ENCODE measurements at regions not wholly inside any gene's neighbourhood (a gene's known extent, or its start where the extent isn't known, plus 50 kb on each side); places are given as distances from the start of the nearest gene placed in this dataset.

GRCh38 chr2:41460661-41461060 is 587.2 kb upstream of the PKDCC start:
- TF ChIP-seq, protein P1, sequence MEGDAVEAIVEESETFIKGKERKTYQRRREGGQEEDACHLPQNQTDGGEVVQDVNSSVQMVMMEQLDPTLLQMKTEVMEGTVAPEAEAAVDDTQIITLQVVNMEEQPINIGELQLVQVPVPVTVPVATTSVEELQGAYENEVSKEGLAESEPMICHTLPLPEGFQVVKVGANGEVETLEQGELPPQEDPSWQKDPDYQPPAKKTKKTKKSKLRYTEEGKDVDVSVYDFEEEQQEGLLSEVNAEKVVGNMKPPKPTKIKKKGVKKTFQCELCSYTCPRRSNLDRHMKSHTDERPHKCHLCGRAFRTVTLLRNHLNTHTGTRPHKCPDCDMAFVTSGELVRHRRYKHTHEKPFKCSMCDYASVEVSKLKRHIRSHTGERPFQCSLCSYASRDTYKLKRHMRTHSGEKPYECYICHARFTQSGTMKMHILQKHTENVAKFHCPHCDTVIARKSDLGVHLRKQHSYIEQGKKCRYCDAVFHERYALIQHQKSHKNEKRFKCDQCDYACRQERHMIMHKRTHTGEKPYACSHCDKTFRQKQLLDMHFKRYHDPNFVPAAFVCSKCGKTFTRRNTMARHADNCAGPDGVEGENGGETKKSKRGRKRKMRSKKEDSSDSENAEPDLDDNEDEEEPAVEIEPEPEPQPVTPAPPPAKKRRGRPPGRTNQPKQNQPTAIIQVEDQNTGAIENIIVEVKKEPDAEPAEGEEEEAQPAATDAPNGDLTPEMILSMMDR (IDR thresholded peaks at IDR 0.05 in 8 of 11, conservative IDR thresholded peaks at IDR 0.05 in 3 of 11), result no peak
- TF ChIP-seq POLR2AphosphoS5 (IDR thresholded peaks at IDR 0.05), result no peak
